ENCODE measurements at regions not wholly inside any gene's neighbourhood (a gene's known extent, or its start where the extent isn't known, plus 50 kb on each side); places are given as distances from the start of the nearest gene placed in this dataset.

DNA sequence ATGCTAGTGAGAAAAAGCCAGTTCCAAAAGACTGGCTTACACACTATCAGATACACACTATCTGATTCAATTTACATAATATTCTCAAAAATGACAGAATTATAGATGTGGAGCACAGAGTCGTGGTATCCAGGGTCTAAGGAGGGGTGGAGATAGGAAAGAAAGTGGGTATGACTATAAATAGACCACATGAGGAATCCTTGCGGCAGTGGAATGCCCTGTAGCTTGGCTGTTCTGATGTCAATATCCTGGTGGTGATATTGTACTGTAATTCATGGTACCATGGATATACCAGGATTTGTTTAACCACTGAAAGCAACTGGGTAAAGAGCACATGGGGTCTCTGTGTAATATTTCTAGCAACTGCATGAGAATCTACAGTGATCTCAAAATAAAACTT is 67.7 kb upstream of the TMEM72 start:
- no peak for DNase-seq
- ChIA-PET POLR2A (no interaction called here), CTCF (no interaction called here)
- Histone ChIP-seq H3K4me3 (ENCODE audit: low read depth, low read length) (no peak overlapping the region), H3K9me3 (no peaks in the 10 kb centered on the region; the same call in 1 of the 2 replicates), H3K4me1 (no peaks in the 10 kb centered on the region), H3K27me3 (replicated peaks; ENCODE audit: control insufficient read depth, insufficient read depth, low read length) (no peaks in the 10 kb centered on the region), H3K36me3 (ENCODE audit: control insufficient read depth, insufficient read depth, low read length) (no peaks in the 10 kb centered on the region)
- peaks cover 39% of the 10 kb centered on the region for H3K27me3 Mint-ChIP-seq (ENCODE audit: insufficient read depth, unreplicated experiment)
- H3K4me1 Mint-ChIP-seq (ENCODE audit: low read depth, unreplicated experiment): no peaks in the 10 kb centered on the region
- H3K9me3 Mint-ChIP-seq (ENCODE audit: unreplicated experiment): no peaks in the 10 kb centered on the region
- intact Hi-C loops (cut with micrococcal nuclease; ENCODE audit: unreplicated experiment): no loop called here
- BruUV-seq (replicated peaks): no TSS peak
- TF ChIP-seq, protein P1, sequence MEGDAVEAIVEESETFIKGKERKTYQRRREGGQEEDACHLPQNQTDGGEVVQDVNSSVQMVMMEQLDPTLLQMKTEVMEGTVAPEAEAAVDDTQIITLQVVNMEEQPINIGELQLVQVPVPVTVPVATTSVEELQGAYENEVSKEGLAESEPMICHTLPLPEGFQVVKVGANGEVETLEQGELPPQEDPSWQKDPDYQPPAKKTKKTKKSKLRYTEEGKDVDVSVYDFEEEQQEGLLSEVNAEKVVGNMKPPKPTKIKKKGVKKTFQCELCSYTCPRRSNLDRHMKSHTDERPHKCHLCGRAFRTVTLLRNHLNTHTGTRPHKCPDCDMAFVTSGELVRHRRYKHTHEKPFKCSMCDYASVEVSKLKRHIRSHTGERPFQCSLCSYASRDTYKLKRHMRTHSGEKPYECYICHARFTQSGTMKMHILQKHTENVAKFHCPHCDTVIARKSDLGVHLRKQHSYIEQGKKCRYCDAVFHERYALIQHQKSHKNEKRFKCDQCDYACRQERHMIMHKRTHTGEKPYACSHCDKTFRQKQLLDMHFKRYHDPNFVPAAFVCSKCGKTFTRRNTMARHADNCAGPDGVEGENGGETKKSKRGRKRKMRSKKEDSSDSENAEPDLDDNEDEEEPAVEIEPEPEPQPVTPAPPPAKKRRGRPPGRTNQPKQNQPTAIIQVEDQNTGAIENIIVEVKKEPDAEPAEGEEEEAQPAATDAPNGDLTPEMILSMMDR (IDR thresholded peaks at IDR 0.05; ENCODE audit: insufficient read depth in 1 of 2, low read depth in 1 of 2, low read length in 1 of 2, severe bottlenecking in 1 of 2, unreplicated experiment in 1 of 2): no peak
- no peak overlapping the region for H3K27ac Mint-ChIP-seq (ENCODE audit: unreplicated experiment)
- H3K4me3 Mint-ChIP-seq (ENCODE audit: unreplicated experiment): no peak overlapping the region
- H3K36me3 Mint-ChIP-seq (ENCODE audit: insufficient read depth, unreplicated experiment): no peaks in the 10 kb centered on the region

DNA sequence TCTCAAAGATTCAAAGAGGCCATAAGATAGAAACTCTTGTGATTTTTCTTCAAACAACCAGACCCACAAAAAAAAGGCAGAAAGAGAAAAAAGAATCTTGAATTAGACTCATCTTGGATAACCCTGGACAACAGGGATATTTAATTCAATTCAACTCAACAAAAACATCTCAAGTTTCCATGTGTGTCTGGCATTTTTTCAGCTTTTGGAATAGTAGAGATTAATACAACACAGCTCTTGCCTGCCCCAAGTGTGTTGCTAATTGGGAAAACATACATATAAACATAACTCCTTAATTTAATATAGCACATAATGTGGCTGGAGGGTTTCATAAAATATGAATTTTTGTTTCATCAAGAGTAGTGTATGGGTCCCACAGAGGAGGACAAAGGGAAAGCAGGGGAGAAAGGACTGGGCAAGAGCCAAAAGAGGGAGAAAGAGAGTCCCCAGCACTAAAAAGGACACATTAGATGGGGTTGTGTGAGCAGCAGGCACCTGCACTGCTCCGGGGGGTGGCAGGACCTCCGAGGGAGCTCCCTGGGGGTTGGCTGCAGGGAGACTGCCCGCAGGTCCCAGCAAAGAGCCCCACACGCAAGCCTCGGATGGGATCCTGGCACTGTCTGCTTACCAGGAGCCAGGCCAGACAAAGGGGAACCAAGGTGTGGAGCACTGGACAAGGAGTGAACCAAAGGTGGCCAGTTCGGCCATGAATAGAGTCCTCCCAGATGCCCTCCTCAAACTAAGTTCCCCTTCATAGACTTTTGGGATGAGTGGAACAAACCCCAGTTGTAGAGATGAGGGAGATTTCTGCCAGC is 65.6 kb upstream of the TMEM72 start:
- POLR2A ChIA-PET: no interaction called here
- BruUV-seq (replicated peaks): no TSS peak
- no peaks in the 10 kb centered on the region for H3K9me3 Mint-ChIP-seq (ENCODE audit: unreplicated experiment)
- no peaks in the 10 kb centered on the region for H3K36me3 Mint-ChIP-seq (ENCODE audit: insufficient read depth, unreplicated experiment)
- no peak overlapping the region for H3K27ac Mint-ChIP-seq (ENCODE audit: unreplicated experiment)
- H3K4me1 Mint-ChIP-seq (ENCODE audit: low read depth, unreplicated experiment): no peaks in the 10 kb centered on the region
- Histone ChIP-seq H3K27me3 (replicated peaks; ENCODE audit: control insufficient read depth, insufficient read depth, low read length) (no peaks in the 10 kb centered on the region), H3K4me1 (no peaks in the 10 kb centered on the region), H3K4me3 (ENCODE audit: low read depth, low read length) (no peak overlapping the region), H3K9me3 (no peaks in the 10 kb centered on the region; the same call in 1 of the 2 replicates), H3K36me3 (ENCODE audit: control insufficient read depth, insufficient read depth, low read length) (no peaks in the 10 kb centered on the region)
- CTCF ChIA-PET: no interaction called here
- peaks cover 33% of the 10 kb centered on the region for H3K27me3 Mint-ChIP-seq (ENCODE audit: insufficient read depth, unreplicated experiment)
- no peak overlapping the region for H3K4me3 Mint-ChIP-seq (ENCODE audit: unreplicated experiment)
- TF ChIP-seq, protein P1 (IDR thresholded peaks at IDR 0.05; ENCODE audit: insufficient read depth in 1 of 2, low read depth in 1 of 2, low read length in 1 of 2, severe bottlenecking in 1 of 2, unreplicated experiment in 1 of 2): no peak
- intact Hi-C loops (cut with micrococcal nuclease; ENCODE audit: unreplicated experiment): no loop called here
- DNase-seq: no peak

DNA sequence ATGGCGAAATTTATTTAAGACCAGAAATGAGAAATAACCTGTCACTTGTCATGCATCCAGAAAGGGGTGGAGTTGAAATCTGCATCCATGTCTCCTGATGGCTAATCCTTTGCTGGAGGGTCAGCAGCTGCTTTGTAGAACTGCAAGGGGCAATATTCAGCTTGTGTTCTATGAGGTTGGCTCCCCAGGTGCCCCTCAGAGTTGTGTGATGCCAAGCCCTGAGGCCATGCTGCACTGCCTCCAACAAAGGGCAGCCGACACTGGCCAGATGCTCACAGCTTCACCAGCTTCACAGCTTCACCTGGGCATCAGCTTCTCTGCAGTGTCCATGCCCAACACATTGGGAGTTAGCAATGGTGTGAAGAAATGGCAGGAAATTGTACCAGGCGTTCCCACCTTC is 64.0 kb upstream of the TMEM72 start:
- BruUV-seq (replicated peaks): no TSS peak
- Histone ChIP-seq H3K36me3 (ENCODE audit: control insufficient read depth, insufficient read depth, low read length) (no peaks in the 10 kb centered on the region), H3K9me3 (no peaks in the 10 kb centered on the region; the same call in 1 of the 2 replicates), H3K4me3 (ENCODE audit: low read depth, low read length) (no peak overlapping the region), H3K4me1 (no peaks in the 10 kb centered on the region), H3K27me3 (replicated peaks; ENCODE audit: control insufficient read depth, insufficient read depth, low read length) (no peaks in the 10 kb centered on the region; the same call in 1 of the 2 replicates)
- H3K27me3 Mint-ChIP-seq (ENCODE audit: insufficient read depth, unreplicated experiment): peaks cover 20% of the 10 kb centered on the region
- no peaks in the 10 kb centered on the region for H3K4me1 Mint-ChIP-seq (ENCODE audit: low read depth, unreplicated experiment)
- CTCF ChIA-PET: no interaction called here
- no peaks in the 10 kb centered on the region for H3K36me3 Mint-ChIP-seq (ENCODE audit: insufficient read depth, unreplicated experiment)
- TF ChIP-seq, protein P1 (IDR thresholded peaks at IDR 0.05; ENCODE audit: insufficient read depth in 1 of 2, low read depth in 1 of 2, low read length in 1 of 2, severe bottlenecking in 1 of 2, unreplicated experiment in 1 of 2): no peak
- H3K4me3 Mint-ChIP-seq (ENCODE audit: unreplicated experiment): no peak overlapping the region
- no peaks in the 10 kb centered on the region for H3K9me3 Mint-ChIP-seq (ENCODE audit: unreplicated experiment)
- POLR2A ChIA-PET: no interaction called here
- intact Hi-C loops (cut with micrococcal nuclease; ENCODE audit: unreplicated experiment): no loop called here
- H3K27ac Mint-ChIP-seq (ENCODE audit: unreplicated experiment): no peak overlapping the region
- DNase-seq: no peak

All from Caco-2 (cell line).